K562 (cell line): ENCODE measurements at regions not wholly inside any gene's neighbourhood (a gene's known extent, or its start where the extent isn't known, plus 50 kb on each side); places are given as distances from the start of the nearest gene placed in this dataset.

Experiments used
- ATAC-seq: fragments of 200-7000 bp; cut with Tn5 transposase; 3 replicates; pipeline ENCODE4 v1.9.1; 2020; ENCODE audit warnings: moderate library complexity
- BruUV-seq: library from RNA; stranded (reverse); fragments of 400-500 nt; replicated peaks from 2 replicates; lab custom pipeline; 2021; lab: Mats Ljungman, UMichigan
- CTCF ChIA-PET: fragments of 300-600 bp; formaldehyde crosslinking; extraction: SDS; loops from one replicate; lab custom pipeline; 2021; ENCODE audit warnings: low intra/inter-chr PET ratio; lab: Yijun Ruan, JAX
- POLR2A ChIA-PET: fragments of 300-600, 350-650 bp; sonication (Branson Sonifier 250); formaldehyde crosslinking; extraction: SDS; loops from one replicate; lab custom pipeline; 2021; ENCODE audit warnings: antibody characterized with exemption, inconsistent platforms; lab: Yijun Ruan, JAX
- DNase-seq, 4 experiments: peaks; one replicate each; pipeline versions ENCODE4 v3.0.0 to v3.0.0-alpha.2; 2011 to 2018; ENCODE audit warnings: low spot score in 3 of 4, mixed read lengths in 3 of 4; ENCODE audit errors: extremely low read depth in 1 of 4
- FAIRE-seq: peaks from 2 replicates; lab custom pipeline; 2011; peaks lifted over from hg19 to GRCh38; lab: Jason Lieb, UNC
- H2AFZ ChIP-seq: 2 replicates; pipeline ENCODE4 v1.6.0; 2011; ENCODE audit warnings: low read depth, low read length, control low read depth, inconsistent platforms
- H3K27ac ChIP-seq: fragments of 200-600 bp; 3 replicates; pipeline ENCODE4 v1.8.0; 2011; ENCODE audit warnings: low read depth, mild to moderate bottlenecking, control low read depth, inconsistent platforms, low read length, moderate library complexity, mixed read lengths; ENCODE audit errors: extremely low read depth
- H3K27me3 ChIP-seq, 2 experiments: fragments of 300-600 bp in 1 of 2; 2 replicates in 1 of 2; 3 replicates in 1 of 2; pipeline versions ENCODE4 v1.6.0 to v1.8.0; 2011; ENCODE audit warnings: inconsistent platforms in 2 of 2, low read length in 2 of 2, mild to moderate bottlenecking in 1 of 2, mixed read lengths in 1 of 2, moderate library complexity in 1 of 2; ENCODE audit not compliant: control insufficient read depth in 2 of 2, insufficient read depth in 2 of 2
- H3K36me3 ChIP-seq: fragments of 300-600 bp; 3 replicates; pipeline ENCODE4 v1.8.0; 2011; ENCODE audit warnings: mild to moderate bottlenecking, low read length, inconsistent platforms; ENCODE audit not compliant: control insufficient read depth, insufficient read depth
- H3K4me1 ChIP-seq, 2 experiments: fragments of 200-600 bp in 1 of 2; replicated peaks in 1 of 2; 2 replicates in 1 of 2; 3 replicates in 1 of 2; pipeline versions ENCODE4 v1.5.1 to v1.8.0; 2011; ENCODE audit warnings: inconsistent platforms in 2 of 2, low read length in 2 of 2, mild to moderate bottlenecking in 1 of 2, mixed read lengths in 1 of 2, moderate library complexity in 1 of 2; ENCODE audit not compliant: control insufficient read depth in 2 of 2, insufficient read depth in 2 of 2
- H3K4me2 ChIP-seq: 2 replicates; pipeline ENCODE4 v1.6.1; 2011; ENCODE audit warnings: low read length, control low read depth, inconsistent platforms, mixed read lengths; ENCODE audit not compliant: insufficient read depth
- H3K4me3 ChIP-seq: fragments of 200-600 bp; sonication (generic), shearing (Covaris generic); 2 replicates; pipeline ENCODE4 v1.5.1; 2016; ENCODE audit warnings: control low read depth, inconsistent platforms
- H3K79me2 ChIP-seq: fragments of 200-600 bp; 3 replicates; pipeline ENCODE4 v1.8.0; 2011; ENCODE audit warnings: low read length, inconsistent platforms; ENCODE audit not compliant: control insufficient read depth, insufficient read depth
- H3K9ac ChIP-seq, 2 experiments: 2 replicates each; pipeline versions ENCODE4 v1.6.0 to v1.6.1; 2011; ENCODE audit warnings: low read depth in 2 of 2, low read length in 2 of 2, control low read depth in 1 of 2, inconsistent platforms in 1 of 2, mild to moderate bottlenecking in 1 of 2, mixed read lengths in 1 of 2; ENCODE audit not compliant: insufficient read depth in 1 of 2
- H3K9me1 ChIP-seq: one replicate; pipeline ENCODE4 v1.6.0; 2011; ENCODE audit warnings: inconsistent platforms, mild to moderate bottlenecking, low read length, moderate library complexity; ENCODE audit not compliant: control insufficient read depth, insufficient read depth
- H3K9me3 ChIP-seq: replicated peaks from 2 replicates; pipeline ENCODE4 v1.5.1; 2011; ENCODE audit warnings: low read depth, low read length, inconsistent platforms; ENCODE audit not compliant: control insufficient read depth, insufficient read depth
- H4K20me1 ChIP-seq: replicated peaks from 2 replicates; pipeline ENCODE4 v1.6.1; 2011; ENCODE audit warnings: low read length, inconsistent platforms, mixed read lengths; ENCODE audit not compliant: control insufficient read depth, insufficient read depth
- KLF10 ChIP-seq: fragments of 250-450 bp; sonication (Bioruptor Pico); IDR thresholded peaks from 2 replicates; pipeline ENCODE4 v1.6.1; 2021; ENCODE audit warnings: matching md5 sums
- MAFF ChIP-seq: IDR thresholded peaks from 2 replicates; pipeline ENCODE4 v1.6.1; 2012; ENCODE audit warnings: low read length, improper control_type of control experiment
- NR1H2 ChIP-seq: sonication (generic); formaldehyde crosslinking; IDR thresholded peaks from 2 replicates; pipeline ENCODE4 v1.4.0; 2020; ENCODE audit warnings: mild to moderate bottlenecking, missing genetic modification reagents
- PHTF2 ChIP-seq: fragments of 250-450 bp; sonication (Bioruptor Pico); IDR thresholded peaks from 2 replicates; pipeline ENCODE4 v1.5.0; 2021; ENCODE audit warnings: mild to moderate bottlenecking
- RBM34 ChIP-seq: fragments of 200-400 bp; formaldehyde crosslinking; IDR thresholded peaks from 2 replicates; pipeline ENCODE4 v1.6.1; 2018; ENCODE audit warnings: low read length, borderline replicate concordance; ENCODE audit not compliant: insufficient read depth
- RHOXF2B ChIP-seq: fragments of 250-450 bp; sonication (Bioruptor Pico); conservative IDR thresholded peaks from 2 replicates; pipeline ENCODE4 v1.5.1; 2021
- SRSF1 ChIP-seq: fragments of 200-400 bp; formaldehyde crosslinking; IDR thresholded peaks from 2 replicates; pipeline ENCODE4 v1.6.1; 2017; ENCODE audit warnings: mild to moderate bottlenecking, low read depth, low read length, moderate library complexity
- ZNF316 ChIP-seq: fragments of 450-650 bp; IDR thresholded peaks from 2 replicates; pipeline ENCODE4 v1.6.1; 2016
- ZNF551 ChIP-seq: fragments of 250-450 bp; sonication (Bioruptor Pico); IDR thresholded peaks from 2 replicates; pipeline ENCODE4 v1.5.0; 2021; ENCODE audit warnings: mild to moderate bottlenecking, moderate library complexity
- WGBS: fragments of 100-300 bp; shearing (Covaris generic); methylation state at CpG from one replicate; pipeline ENCODE4 v1.1.6; 2016; ENCODE audit warnings: low coverage, mixed read lengths; ENCODE audit not compliant: insufficient coverage; ENCODE audit errors: missing lambda C conversion rate; 5-methylcytosine and 5-hydroxymethylcytosine counted together
- in situ Hi-C: fragments of 300-500 bp; cut with MboI; formaldehyde crosslinking; loops from 4 replicates; pipeline ENCODE4 v1.15.0; 2018; ENCODE audit warnings: inconsistent platforms, mixed read lengths
- intact Hi-C: fragments of 100-400 bp; cut with micrococcal nuclease; formaldehyde crosslinking; loops from 2 replicates; pipeline ENCODE4 v1.14.2; 2022
- TF ChIP-seq, protein P1 (sequence below): fragments of 250-450 bp; sonication (Bioruptor Pico); IDR thresholded peaks from 2 replicates; pipeline ENCODE4 v1.5.0; 2022; ENCODE audit warnings: mild to moderate bottlenecking

DNA sequence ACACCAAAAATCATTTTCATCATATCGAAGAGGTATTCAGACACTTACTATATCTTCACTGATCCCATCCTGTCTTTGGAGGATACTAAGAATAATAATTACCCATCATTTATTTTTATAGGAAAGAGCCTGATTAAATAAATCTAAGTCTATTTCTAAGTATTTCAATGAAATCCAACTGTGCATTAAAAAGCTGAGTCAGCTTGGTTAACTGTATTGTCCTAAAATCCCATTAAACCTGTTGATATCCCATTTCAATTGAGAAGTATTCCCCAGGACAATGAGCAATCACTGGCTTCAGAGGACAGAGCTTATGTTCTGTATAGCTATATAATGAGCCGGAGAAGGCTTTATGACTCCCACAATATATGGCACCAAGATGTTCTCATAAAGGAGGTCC, 142.0 kb upstream of the RORB start:
- H4K20me1 ChIP-seq = no peaks in the 10 kb centered on the region
- no peak overlapping the region for H3K4me2 ChIP-seq
- intact Hi-C loops = no loop called here
- H3K79me2 ChIP-seq = no peaks in the 10 kb centered on the region
- ChIA-PET CTCF (no interaction called here), POLR2A (no interaction called here)
- in situ Hi-C loops = no loop called here
- TF ChIP-seq ZNF316 = 0 out of 2 replicates have a peak, but pooled peaks have one; percentile 30
- no peak for TF ChIP-seq ZNF551 (CRISPR knock-in tag)
- no peak for TF ChIP-seq NR1H2 (CRISPR knock-in tag)
- peak; percentile 23; the same call in 1 of the 2 replicates for TF ChIP-seq MAFF
- FAIRE-seq = no peak
- no peaks in the 10 kb centered on the region for H3K9me1 ChIP-seq
- no peaks in the 10 kb centered on the region for H3K27me3 ChIP-seq
- no peaks in the 10 kb centered on the region for H3K4me1 ChIP-seq
- no peaks in the 10 kb centered on the region for H3K36me3 ChIP-seq
- no peak overlapping the region for H3K4me3 ChIP-seq
- no peak overlapping the region for H2AFZ ChIP-seq
- DNase-seq = no peak
- ATAC-seq = no peak
- 0% methylated on average over 2 of the region's 2 CpGs for WGBS
- H3K9ac ChIP-seq = no peak overlapping the region
- H3K27ac ChIP-seq = no peak overlapping the region
- no peaks in the 10 kb centered on the region for H3K9me3 ChIP-seq
- BruUV-seq = no TSS peak

DNA sequence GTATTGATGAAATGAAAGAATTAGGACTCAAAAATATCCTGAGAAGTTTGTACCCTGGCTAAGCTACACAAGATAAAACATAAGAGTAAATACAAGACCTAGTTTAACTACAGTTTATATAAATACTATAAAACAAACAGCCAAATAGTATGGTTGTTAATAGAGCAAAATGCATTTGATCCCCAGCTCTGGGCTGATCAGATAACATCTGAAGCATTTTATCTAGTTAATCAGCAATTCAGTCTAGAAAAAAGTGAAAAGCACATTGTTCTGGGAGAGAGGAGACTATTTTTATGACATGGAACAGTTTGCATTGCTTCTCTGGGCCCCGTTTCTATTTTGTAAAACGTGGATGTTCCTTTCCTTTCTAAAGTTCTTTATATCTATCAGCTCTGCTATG, 139.6 kb upstream of the RORB start:
- ChIA-PET POLR2A (no interaction called here), CTCF (no interaction called here)
- Histone ChIP-seq H3K4me3 (no peak overlapping the region), H3K27ac (no peak overlapping the region), H3K4me1 (no peaks in the 10 kb centered on the region), H3K36me3 (no peaks in the 10 kb centered on the region), H3K9me1 (no peaks in the 10 kb centered on the region), H3K4me2 (no peak overlapping the region), H3K9ac (no peak overlapping the region), H3K9me3 (no peaks in the 10 kb centered on the region), H3K79me2 (no peaks in the 10 kb centered on the region), H3K27me3 (no peaks in the 10 kb centered on the region), H4K20me1 (no peaks in the 10 kb centered on the region), H2AFZ (no peak overlapping the region)
- in situ Hi-C loops (no loop called here), intact Hi-C loops (no loop called here)
- ATAC-seq (no peak), DNase-seq (no peak), FAIRE-seq (no peak)
- WGBS = 0% methylated on average over 2 of the region's 2 CpGs
- TF ChIP-seq SRSF1 (no peak), KLF10 (CRISPR knock-in tag) (no peak), RHOXF2B (CRISPR knock-in tag) (no peak), RBM34 (no peak), PHTF2 (no peak)
- TF ChIP-seq, protein P1, sequence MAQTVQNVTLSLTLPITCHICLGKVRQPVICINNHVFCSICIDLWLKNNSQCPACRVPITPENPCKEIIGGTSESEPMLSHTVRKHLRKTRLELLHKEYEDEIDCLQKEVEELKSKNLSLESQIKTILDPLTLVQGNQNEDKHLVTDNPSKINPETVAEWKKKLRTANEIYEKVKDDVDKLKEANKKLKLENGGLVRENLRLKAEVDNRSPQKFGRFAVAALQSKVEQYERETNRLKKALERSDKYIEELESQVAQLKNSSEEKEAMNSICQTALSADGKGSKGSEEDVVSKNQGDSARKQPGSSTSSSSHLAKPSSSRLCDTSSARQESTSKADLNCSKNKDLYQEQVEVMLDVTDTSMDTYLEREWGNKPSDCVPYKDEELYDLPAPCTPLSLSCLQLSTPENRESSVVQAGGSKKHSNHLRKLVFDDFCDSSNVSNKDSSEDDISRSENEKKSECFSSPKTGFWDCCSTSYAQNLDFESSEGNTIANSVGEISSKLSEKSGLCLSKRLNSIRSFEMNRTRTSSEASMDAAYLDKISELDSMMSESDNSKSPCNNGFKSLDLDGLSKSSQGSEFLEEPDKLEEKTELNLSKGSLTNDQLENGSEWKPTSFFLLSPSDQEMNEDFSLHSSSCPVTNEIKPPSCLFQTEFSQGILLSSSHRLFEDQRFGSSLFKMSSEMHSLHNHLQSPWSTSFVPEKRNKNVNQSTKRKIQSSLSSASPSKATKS = no peak
- BruUV-seq = no TSS peak
